GM12878 (cell line): ENCODE measurements at regions not wholly inside any gene's neighbourhood (a gene's known extent, or its start where the extent isn't known, plus 50 kb on each side); places are given as distances from the start of the nearest gene placed in this dataset.

Experiments
- ATAC-seq: fragments of 200-7000 bp; cut with Tn5 transposase; 3 replicates; pipeline ENCODE4 v1.9.1; 2020; ENCODE audit warnings: mild to moderate bottlenecking, moderate library complexity
- BruUV-seq: library from RNA; stranded (reverse); fragments of 400-500 nt; replicated peaks from 2 replicates; lab custom pipeline; 2021; lab: Mats Ljungman, UMichigan
- CTCF ChIA-PET: fragments of 300-600 bp; sonication (Branson Sonifier 250); formaldehyde crosslinking; extraction: SDS; loops from one replicate; lab custom pipeline; 2021; ENCODE audit warnings: inconsistent platforms; lab: Yijun Ruan, JAX
- POLR2A ChIA-PET: fragments of 350-600 bp; formaldehyde crosslinking; extraction: SDS; loops from one replicate; lab custom pipeline; 2021; ENCODE audit warnings: inconsistent platforms; lab: Charles Lee
- RAD21 ChIA-PET: fragments of 300-600 bp; sonication (Branson Sonifier 250); formaldehyde crosslinking; loops from one replicate; lab custom pipeline; 2023; ENCODE audit warnings: antibody characterized with exemption; ENCODE audit not compliant: unreplicated experiment; lab: Charles Lee
- SMC1A ChIA-PET: fragments of 300-600 bp; sonication (Branson Sonifier 250); formaldehyde crosslinking; loops from one replicate; lab custom pipeline; 2023; ENCODE audit not compliant: unreplicated experiment, uncharacterized antibody; lab: Charles Lee
- DNase-seq: peaks from one replicate; pipeline ENCODE4 v3.0.0-alpha.2; 2011; ENCODE audit warnings: low read depth, low spot score
- FAIRE-seq: peaks from 3 replicates; lab custom pipeline; 2011; peaks lifted over from hg19 to GRCh38; lab: Jason Lieb, UNC
- H2AFZ ChIP-seq: 2 replicates; pipeline ENCODE4 v1.6.0; 2011; ENCODE audit warnings: low read depth, low read length, control low read depth; ENCODE audit not compliant: control insufficient read depth
- H3K27ac ChIP-seq: 2 replicates; pipeline ENCODE4 v1.5.1; 2011; ENCODE audit warnings: control low read depth; ENCODE audit not compliant: control insufficient read depth, insufficient read depth
- H3K27me3 ChIP-seq, 2 experiments: replicated peaks in 1 of 2; 2 replicates each; pipeline versions ENCODE4 v1.6.0 to v1.6.1; 2011; ENCODE audit warnings: low read length in 1 of 2; ENCODE audit not compliant: control insufficient read depth in 2 of 2, insufficient read depth in 2 of 2
- H3K36me3 ChIP-seq, 2 experiments: 2 replicates each; pipeline ENCODE4 v1.5.1; 2011; ENCODE audit warnings: low read length in 1 of 2; ENCODE audit not compliant: control insufficient read depth in 2 of 2, insufficient read depth in 2 of 2
- H3K4me1 ChIP-seq: 2 replicates; pipeline ENCODE4 v1.6.1; 2011; ENCODE audit warnings: mild to moderate bottlenecking, low read length, moderate library complexity, mixed read lengths; ENCODE audit not compliant: control insufficient read depth, insufficient read depth
- H3K4me2 ChIP-seq: 2 replicates; pipeline ENCODE4 v1.6.0; 2011; ENCODE audit warnings: control low read depth; ENCODE audit not compliant: control insufficient read depth, insufficient read depth
- H3K4me3 ChIP-seq: fragments of 200-600 bp; sonication (generic); 2 replicates; pipeline ENCODE4 v1.5.1; 2016
- H3K79me2 ChIP-seq: 2 replicates; pipeline ENCODE4 v1.6.0; 2011; ENCODE audit warnings: low read length; ENCODE audit not compliant: control insufficient read depth, insufficient read depth
- H3K9ac ChIP-seq: 2 replicates; pipeline ENCODE4 v1.8.0; 2011; ENCODE audit warnings: low read length, control low read depth, mixed read lengths; ENCODE audit not compliant: control insufficient read depth, insufficient read depth
- H3K9me3 ChIP-seq: replicated peaks from 3 replicates; pipeline ENCODE4 v1.5.1; 2011; ENCODE audit warnings: mild to moderate bottlenecking, low read length; ENCODE audit not compliant: control insufficient read depth, insufficient read depth
- H4K20me1 ChIP-seq: 2 replicates; pipeline ENCODE4 v1.6.0; 2011; ENCODE audit not compliant: control insufficient read depth, insufficient read depth
- CREB1 ChIP-seq: IDR thresholded peaks from 2 replicates; pipeline ENCODE4 v1.6.1; 2012; ENCODE audit warnings: low read depth, mild to moderate bottlenecking, inconsistent platforms
- EED ChIP-seq: sonication (generic); IDR thresholded peaks from 2 replicates; pipeline ENCODE4 v1.6.1; 2016; ENCODE audit warnings: antibody characterized with exemption, low read depth
- HDAC2 ChIP-seq: fragments of 200-600 bp; sonication (generic); IDR thresholded peaks from 2 replicates; pipeline ENCODE4 v1.6.1; 2017
- JUNB ChIP-seq: IDR thresholded peaks from 2 replicates; pipeline ENCODE4 v1.6.1; 2016; ENCODE audit warnings: antibody characterized with exemption, mild to moderate bottlenecking
- KDM1A ChIP-seq: fragments of 200-600 bp; sonication (generic); IDR thresholded peaks from 2 replicates; pipeline ENCODE4 v1.6.1; 2016; ENCODE audit warnings: borderline replicate concordance
- MTA3 ChIP-seq: IDR thresholded peaks from 2 replicates; pipeline ENCODE4 v1.6.1; 2012; ENCODE audit warnings: low read length, inconsistent platforms, borderline replicate concordance
- MYC ChIP-seq: IDR thresholded peaks from 2 replicates; pipeline ENCODE4 v1.6.1; 2011; ENCODE audit warnings: mild to moderate bottlenecking, low read length, moderate library complexity, inconsistent platforms; ENCODE audit not compliant: insufficient read depth, insufficient replicate concordance, insufficient read length, severe bottlenecking
- NFXL1 ChIP-seq: fragments of 450-650 bp; IDR thresholded peaks from 2 replicates; pipeline ENCODE4 v1.6.1; 2017; ENCODE audit warnings: antibody characterized with exemption, mild to moderate bottlenecking, borderline replicate concordance
- POLR2A ChIP-seq: IDR thresholded peaks from 2 replicates; pipeline ENCODE4 v1.6.1; 2011; ENCODE audit warnings: low read depth, mild to moderate bottlenecking, low read length
- RB1 ChIP-seq: fragments of 450-650 bp; formaldehyde crosslinking; IDR thresholded peaks from 2 replicates; pipeline ENCODE4 v1.6.1; 2017; ENCODE audit warnings: mild to moderate bottlenecking, borderline replicate concordance
- ZBED1 ChIP-seq: IDR thresholded peaks from 2 replicates; pipeline ENCODE4 v1.6.1; 2016; ENCODE audit warnings: borderline replicate concordance
- ZNF217 ChIP-seq: fragments of 450-650 bp; IDR thresholded peaks from 2 replicates; pipeline ENCODE4 v1.6.1; 2017; ENCODE audit warnings: antibody characterized with exemption, mild to moderate bottlenecking
- ZNF274 ChIP-seq: IDR thresholded peaks from one replicate; pipeline ENCODE4 v1.8.0; 2011; ENCODE audit not compliant: insufficient read length, insufficient read depth
- ZSCAN29 ChIP-seq: fragments of 450-650 bp; IDR thresholded peaks from 2 replicates; pipeline ENCODE4 v1.6.1; 2017; ENCODE audit warnings: mild to moderate bottlenecking, moderate library complexity
- WGBS: methylation state at CpG from one replicate; pipeline ENCODE4 v1.1.6; 2016; ENCODE audit warnings: low lambda C conversion rate; ENCODE audit not compliant: insufficient replicate concordance, insufficient coverage; ENCODE audit errors: missing lambda C conversion rate; 5-methylcytosine and 5-hydroxymethylcytosine counted together
- in situ Hi-C: fragments of 300-500 bp; cut with MboI; formaldehyde crosslinking; loops from 9 replicates; pipeline ENCODE4 v1.14.3; 2018; ENCODE audit warnings: mixed read lengths
- intact Hi-C: fragments of 100-400 bp; cut with micrococcal nuclease; formaldehyde crosslinking; loops from one replicate; pipeline ENCODE4 v1.14.2; 2022; ENCODE audit not compliant: unreplicated experiment
- TF ChIP-seq, protein P1 (sequence below): IDR thresholded peaks from 2 replicates; pipeline ENCODE4 v1.6.1; 2011; ENCODE audit warnings: low read depth, low read length, improper control_type of control experiment, borderline replicate concordance
- TF ChIP-seq, protein P2 (sequence below): IDR thresholded peaks from 2 replicates; pipeline ENCODE4 v1.6.1; 2012; ENCODE audit warnings: low read depth, low read length, improper control_type of control experiment
- TF ChIP-seq, protein P3 (sequence below): IDR thresholded peaks from 2 replicates; pipeline ENCODE4 v1.6.1; 2012; ENCODE audit warnings: improper control_type of control experiment, low read depth, low read length; ENCODE audit not compliant: insufficient replicate concordance

DNA sequence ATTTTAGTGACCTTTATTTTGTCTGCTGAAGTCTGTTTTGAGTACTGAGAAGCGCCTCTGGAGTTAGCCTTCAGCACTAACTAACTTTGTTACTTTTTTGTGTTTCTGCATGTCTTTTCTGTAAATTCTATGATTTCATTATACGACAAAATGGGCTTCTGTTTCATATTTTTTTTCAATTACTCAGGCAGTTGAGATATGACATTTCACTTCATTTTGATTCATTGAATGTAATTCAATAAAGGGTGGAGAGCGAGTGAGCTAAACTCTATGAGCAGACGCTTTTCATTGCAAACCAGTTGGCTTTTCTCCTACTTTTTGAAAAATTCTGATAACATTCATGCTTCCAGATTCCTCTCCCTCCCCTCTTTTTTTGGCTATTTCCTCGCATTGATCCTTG is 84.4 kb upstream of the KCNH8 start:
- intact Hi-C loops = loop anchor here (2.0 to 10.0 kb wide), 2 partner anchors 281 to 479 kb away; no protein-coding TSS in a partner anchor
- Histone ChIP-seq H3K9me3 (no peaks in the 10 kb centered on the region), H3K27ac (no peak overlapping the region), H3K79me2 (no peaks in the 10 kb centered on the region), H3K4me1 (no peaks in the 10 kb centered on the region), H3K9ac (no peak overlapping the region), H3K4me3 (no peak overlapping the region), H2AFZ (no peak overlapping the region), H3K4me2 (no peak overlapping the region), H3K27me3 (no peaks in the 10 kb centered on the region), H4K20me1 (no peaks in the 10 kb centered on the region), H3K36me3 (no peaks in the 10 kb centered on the region)
- RAD21 ChIA-PET = no interaction called here
- no peak for DNase-seq
- FAIRE-seq = no peak
- no peak for ATAC-seq
- TF ChIP-seq ZNF274 (no peak), POLR2A (no peak), ZBED1 (no peak), KDM1A (no peak), MTA3 (no peak), JUNB (no peak), CREB1 (no peak), HDAC2 (no peak), EED (no peak), ZNF217 (no peak), MYC (no peak), RB1 (no peak), ZSCAN29 (no peak), NFXL1 (no peak)
- TF ChIP-seq, protein P1, sequence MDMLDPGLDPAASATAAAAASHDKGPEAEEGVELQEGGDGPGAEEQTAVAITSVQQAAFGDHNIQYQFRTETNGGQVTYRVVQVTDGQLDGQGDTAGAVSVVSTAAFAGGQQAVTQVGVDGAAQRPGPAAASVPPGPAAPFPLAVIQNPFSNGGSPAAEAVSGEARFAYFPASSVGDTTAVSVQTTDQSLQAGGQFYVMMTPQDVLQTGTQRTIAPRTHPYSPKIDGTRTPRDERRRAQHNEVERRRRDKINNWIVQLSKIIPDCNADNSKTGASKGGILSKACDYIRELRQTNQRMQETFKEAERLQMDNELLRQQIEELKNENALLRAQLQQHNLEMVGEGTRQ = no peak
- TF ChIP-seq, protein P2, sequence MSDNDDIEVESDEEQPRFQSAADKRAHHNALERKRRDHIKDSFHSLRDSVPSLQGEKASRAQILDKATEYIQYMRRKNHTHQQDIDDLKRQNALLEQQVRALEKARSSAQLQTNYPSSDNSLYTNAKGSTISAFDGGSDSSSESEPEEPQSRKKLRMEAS = no peak
- TF ChIP-seq, protein P3, sequence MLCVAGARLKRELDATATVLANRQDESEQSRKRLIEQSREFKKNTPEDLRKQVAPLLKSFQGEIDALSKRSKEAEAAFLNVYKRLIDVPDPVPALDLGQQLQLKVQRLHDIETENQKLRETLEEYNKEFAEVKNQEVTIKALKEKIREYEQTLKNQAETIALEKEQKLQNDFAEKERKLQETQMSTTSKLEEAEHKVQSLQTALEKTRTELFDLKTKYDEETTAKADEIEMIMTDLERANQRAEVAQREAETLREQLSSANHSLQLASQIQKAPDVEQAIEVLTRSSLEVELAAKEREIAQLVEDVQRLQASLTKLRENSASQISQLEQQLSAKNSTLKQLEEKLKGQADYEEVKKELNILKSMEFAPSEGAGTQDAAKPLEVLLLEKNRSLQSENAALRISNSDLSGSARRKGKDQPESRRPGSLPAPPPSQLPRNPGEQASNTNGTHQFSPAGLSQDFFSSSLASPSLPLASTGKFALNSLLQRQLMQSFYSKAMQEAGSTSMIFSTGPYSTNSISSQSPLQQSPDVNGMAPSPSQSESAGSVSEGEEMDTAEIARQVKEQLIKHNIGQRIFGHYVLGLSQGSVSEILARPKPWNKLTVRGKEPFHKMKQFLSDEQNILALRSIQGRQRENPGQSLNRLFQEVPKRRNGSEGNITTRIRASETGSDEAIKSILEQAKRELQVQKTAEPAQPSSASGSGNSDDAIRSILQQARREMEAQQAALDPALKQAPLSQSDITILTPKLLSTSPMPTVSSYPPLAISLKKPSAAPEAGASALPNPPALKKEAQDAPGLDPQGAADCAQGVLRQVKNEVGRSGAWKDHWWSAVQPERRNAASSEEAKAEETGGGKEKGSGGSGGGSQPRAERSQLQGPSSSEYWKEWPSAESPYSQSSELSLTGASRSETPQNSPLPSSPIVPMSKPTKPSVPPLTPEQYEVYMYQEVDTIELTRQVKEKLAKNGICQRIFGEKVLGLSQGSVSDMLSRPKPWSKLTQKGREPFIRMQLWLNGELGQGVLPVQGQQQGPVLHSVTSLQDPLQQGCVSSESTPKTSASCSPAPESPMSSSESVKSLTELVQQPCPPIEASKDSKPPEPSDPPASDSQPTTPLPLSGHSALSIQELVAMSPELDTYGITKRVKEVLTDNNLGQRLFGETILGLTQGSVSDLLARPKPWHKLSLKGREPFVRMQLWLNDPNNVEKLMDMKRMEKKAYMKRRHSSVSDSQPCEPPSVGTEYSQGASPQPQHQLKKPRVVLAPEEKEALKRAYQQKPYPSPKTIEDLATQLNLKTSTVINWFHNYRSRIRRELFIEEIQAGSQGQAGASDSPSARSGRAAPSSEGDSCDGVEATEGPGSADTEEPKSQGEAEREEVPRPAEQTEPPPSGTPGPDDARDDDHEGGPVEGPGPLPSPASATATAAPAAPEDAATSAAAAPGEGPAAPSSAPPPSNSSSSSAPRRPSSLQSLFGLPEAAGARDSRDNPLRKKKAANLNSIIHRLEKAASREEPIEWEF = no peak
- in situ Hi-C loops = loop anchor here (10.0 kb wide), 1 partner anchor 801 kb away; no protein-coding TSS in a partner anchor
- WGBS = 28% methylated on average over 5 of the region's 5 CpGs
- SMC1A ChIA-PET = interaction anchor here (1.4 kb wide), 1 partner anchor 9 kb away, joined by 6 read pairs; no protein-coding TSS in a partner anchor
- CTCF ChIA-PET = interaction anchor here (1.2 kb wide), 1 partner anchor 285 kb away, joined by 3 read pairs; no protein-coding TSS in a partner anchor
- POLR2A ChIA-PET = no interaction called here
- no TSS peak for BruUV-seq
